K562 (cell line): ENCODE measurements at regions not wholly inside any gene's neighbourhood (a gene's known extent, or its start where the extent isn't known, plus 50 kb on each side); places are given as distances from the start of the nearest gene placed in this dataset.
A peak's percentile ranks its signal among the peaks of the same experiment; 100 is the strongest.

Source experiments
- ATAC-seq: fragments of 200-7000 bp; cut with Tn5 transposase; 3 replicates; pipeline ENCODE4 v1.9.1; 2020; ENCODE audit warnings: moderate library complexity
- BruUV-seq: library from RNA; stranded (reverse); fragments of 400-500 nt; replicated peaks from 2 replicates; lab custom pipeline; 2021; lab: Mats Ljungman, UMichigan
- CTCF ChIA-PET: fragments of 300-600 bp; formaldehyde crosslinking; extraction: SDS; loops from one replicate; lab custom pipeline; 2021; ENCODE audit warnings: low intra/inter-chr PET ratio; lab: Yijun Ruan, JAX
- POLR2A ChIA-PET: fragments of 300-600, 350-650 bp; sonication (Branson Sonifier 250); formaldehyde crosslinking; extraction: SDS; loops from one replicate; lab custom pipeline; 2021; ENCODE audit warnings: antibody characterized with exemption, inconsistent platforms; lab: Yijun Ruan, JAX
- DNase-seq, 4 experiments: peaks; one replicate each; pipeline versions ENCODE4 v3.0.0 to v3.0.0-alpha.2; 2011 to 2018; ENCODE audit warnings: low spot score in 3 of 4, mixed read lengths in 3 of 4; ENCODE audit errors: extremely low read depth in 1 of 4
- FAIRE-seq: peaks from 2 replicates; lab custom pipeline; 2011; peaks lifted over from hg19 to GRCh38; lab: Jason Lieb, UNC
- H2AFZ ChIP-seq: 2 replicates; pipeline ENCODE4 v1.6.0; 2011; ENCODE audit warnings: low read depth, low read length, control low read depth, inconsistent platforms
- H3K27ac ChIP-seq: fragments of 200-600 bp; 3 replicates; pipeline ENCODE4 v1.8.0; 2011; ENCODE audit warnings: low read depth, mild to moderate bottlenecking, control low read depth, inconsistent platforms, low read length, moderate library complexity, mixed read lengths; ENCODE audit errors: extremely low read depth
- H3K27me3 ChIP-seq, 2 experiments: fragments of 300-600 bp in 1 of 2; 2 replicates in 1 of 2; 3 replicates in 1 of 2; pipeline versions ENCODE4 v1.6.0 to v1.8.0; 2011; ENCODE audit warnings: inconsistent platforms in 2 of 2, low read length in 2 of 2, mild to moderate bottlenecking in 1 of 2, mixed read lengths in 1 of 2, moderate library complexity in 1 of 2; ENCODE audit not compliant: control insufficient read depth in 2 of 2, insufficient read depth in 2 of 2
- H3K36me3 ChIP-seq: fragments of 300-600 bp; 3 replicates; pipeline ENCODE4 v1.8.0; 2011; ENCODE audit warnings: mild to moderate bottlenecking, low read length, inconsistent platforms; ENCODE audit not compliant: control insufficient read depth, insufficient read depth
- H3K4me1 ChIP-seq, 2 experiments: fragments of 200-600 bp in 1 of 2; replicated peaks in 1 of 2; 2 replicates in 1 of 2; 3 replicates in 1 of 2; pipeline versions ENCODE4 v1.5.1 to v1.8.0; 2011; ENCODE audit warnings: inconsistent platforms in 2 of 2, low read length in 2 of 2, mild to moderate bottlenecking in 1 of 2, mixed read lengths in 1 of 2, moderate library complexity in 1 of 2; ENCODE audit not compliant: control insufficient read depth in 2 of 2, insufficient read depth in 2 of 2
- H3K4me2 ChIP-seq: 2 replicates; pipeline ENCODE4 v1.6.1; 2011; ENCODE audit warnings: low read length, control low read depth, inconsistent platforms, mixed read lengths; ENCODE audit not compliant: insufficient read depth
- H3K4me3 ChIP-seq: fragments of 200-600 bp; sonication (generic), shearing (Covaris generic); 2 replicates; pipeline ENCODE4 v1.5.1; 2016; ENCODE audit warnings: control low read depth, inconsistent platforms
- H3K79me2 ChIP-seq: fragments of 200-600 bp; 3 replicates; pipeline ENCODE4 v1.8.0; 2011; ENCODE audit warnings: low read length, inconsistent platforms; ENCODE audit not compliant: control insufficient read depth, insufficient read depth
- H3K9ac ChIP-seq, 2 experiments: 2 replicates each; pipeline versions ENCODE4 v1.6.0 to v1.6.1; 2011; ENCODE audit warnings: low read depth in 2 of 2, low read length in 2 of 2, control low read depth in 1 of 2, inconsistent platforms in 1 of 2, mild to moderate bottlenecking in 1 of 2, mixed read lengths in 1 of 2; ENCODE audit not compliant: insufficient read depth in 1 of 2
- H3K9me1 ChIP-seq: one replicate; pipeline ENCODE4 v1.6.0; 2011; ENCODE audit warnings: inconsistent platforms, mild to moderate bottlenecking, low read length, moderate library complexity; ENCODE audit not compliant: control insufficient read depth, insufficient read depth
- H3K9me3 ChIP-seq: replicated peaks from 2 replicates; pipeline ENCODE4 v1.5.1; 2011; ENCODE audit warnings: low read depth, low read length, inconsistent platforms; ENCODE audit not compliant: control insufficient read depth, insufficient read depth
- H4K20me1 ChIP-seq: replicated peaks from 2 replicates; pipeline ENCODE4 v1.6.1; 2011; ENCODE audit warnings: low read length, inconsistent platforms, mixed read lengths; ENCODE audit not compliant: control insufficient read depth, insufficient read depth
- CBFA2T2 ChIP-seq: fragments of 450-650 bp; conservative IDR thresholded peaks from 2 replicates; pipeline ENCODE4 v1.6.1; 2017; ENCODE audit warnings: mild to moderate bottlenecking
- HIVEP1 ChIP-seq: fragments of 250-450 bp; sonication (Bioruptor Pico); IDR thresholded peaks from 2 replicates; pipeline ENCODE4 v1.4.0; 2020; ENCODE audit warnings: mild to moderate bottlenecking
- IRF1 ChIP-seq: sonication (generic); formaldehyde crosslinking; IDR thresholded peaks from 2 replicates; pipeline ENCODE4 v1.8.0; 2022; ENCODE audit warnings: missing genetic modification reagents, mild to moderate bottlenecking, borderline replicate concordance
- JUNB ChIP-seq: fragments of 450-650 bp; formaldehyde crosslinking; conservative IDR thresholded peaks from 2 replicates; pipeline ENCODE4 v1.4.0; 2020; ENCODE audit warnings: mild to moderate bottlenecking
- TCF3 ChIP-seq: sonication (generic); formaldehyde crosslinking; IDR thresholded peaks from 2 replicates; pipeline ENCODE4 v1.4.0; 2020; ENCODE audit warnings: mild to moderate bottlenecking, missing genetic modification reagents
- ZBTB5 ChIP-seq: fragments of 450-650 bp; IDR thresholded peaks from 2 replicates; pipeline ENCODE4 v1.6.1; 2017; ENCODE audit warnings: antibody characterized with exemption
- ZFP91 ChIP-seq: sonication (generic); formaldehyde crosslinking; IDR thresholded peaks from 2 replicates; pipeline ENCODE4 v1.8.0; 2022; ENCODE audit warnings: mild to moderate bottlenecking, missing genetic modification reagents
- ZNF217 ChIP-seq: sonication (generic); formaldehyde crosslinking; IDR thresholded peaks from 2 replicates; pipeline ENCODE4 v1.8.0; 2022; ENCODE audit warnings: mild to moderate bottlenecking, missing genetic modification reagents
- ZNF445 ChIP-seq: fragments of 250-450 bp; sonication (Bioruptor Pico); IDR thresholded peaks from 2 replicates; pipeline ENCODE4 v1.4.0; 2020; ENCODE audit warnings: low read depth, mild to moderate bottlenecking, moderate library complexity
- ZNF551 ChIP-seq: fragments of 250-450 bp; sonication (Bioruptor Pico); IDR thresholded peaks from 2 replicates; pipeline ENCODE4 v1.5.0; 2021; ENCODE audit warnings: mild to moderate bottlenecking, moderate library complexity
- ZNF655 ChIP-seq: fragments of 250-450 bp; sonication (Bioruptor Pico); IDR thresholded peaks from 2 replicates; pipeline ENCODE4 v1.5.0; 2021
- WGBS: fragments of 100-300 bp; shearing (Covaris generic); methylation state at CpG from one replicate; pipeline ENCODE4 v1.1.6; 2016; ENCODE audit warnings: low coverage, mixed read lengths; ENCODE audit not compliant: insufficient coverage; ENCODE audit errors: missing lambda C conversion rate; 5-methylcytosine and 5-hydroxymethylcytosine counted together
- in situ Hi-C: fragments of 300-500 bp; cut with MboI; formaldehyde crosslinking; loops from 4 replicates; pipeline ENCODE4 v1.15.0; 2018; ENCODE audit warnings: inconsistent platforms, mixed read lengths
- intact Hi-C: fragments of 100-400 bp; cut with micrococcal nuclease; formaldehyde crosslinking; loops from 2 replicates; pipeline ENCODE4 v1.14.2; 2022

- TF ChIP-seq ZBTB5 (no peak), ZNF655 (CRISPR knock-in tag) (no peak), JUNB (CRISPR knock-in tag) (0 out of 2 replicates have a peak, but pooled peaks have one; percentile 22), IRF1 (CRISPR knock-in tag) (no peak), CBFA2T2 (no peak), ZNF217 (CRISPR knock-in tag) (no peak)
These were observed 187.0 kb downstream of the ZNF365 start (continued) for GRCh38 chr10:62561151-62561550.

- Histone ChIP-seq H3K9me1 (no peaks in the 10 kb centered on the region), H3K79me2 (no peaks in the 10 kb centered on the region), H3K9ac (no peak overlapping the region), H3K27ac (no peak overlapping the region), H3K36me3 (no peaks in the 10 kb centered on the region), H3K4me3 (no peak overlapping the region), H3K9me3 (no peaks in the 10 kb centered on the region), H3K4me2 (no peak overlapping the region), H4K20me1 (no peaks in the 10 kb centered on the region), H3K27me3 (no peaks in the 10 kb centered on the region), H3K4me1 (no peaks in the 10 kb centered on the region), H2AFZ (no peak overlapping the region)
- intact Hi-C loops (no loop called here), in situ Hi-C loops (no loop called here)
- FAIRE-seq (no peak), ATAC-seq (no peak), DNase-seq (no peak)
- CTCF ChIA-PET, result no interaction called here
- BruUV-seq, result no TSS peak
- TF ChIP-seq ZNF551 (CRISPR knock-in tag) (no peak), TCF3 (CRISPR knock-in tag) (no peak), HIVEP1 (CRISPR knock-in tag) (no peak), ZFP91 (CRISPR knock-in tag) (no peak), ZNF445 (CRISPR knock-in tag) (no peak)
- POLR2A ChIA-PET, result no interaction called here
- 0% methylated on average over 2 of the region's 2 CpGs for WGBS
These were observed 187.9 kb downstream of the ZNF365 start for GRCh38 chr10:62562101-62562500.
